ENCODE measurements at regions not wholly inside any gene's neighbourhood (a gene's known extent, or its start where the extent isn't known, plus 50 kb on each side); places are given as distances from the start of the nearest gene placed in this dataset.
"Not testable (repeated sequence)": the region's sequence is repeated elsewhere in the genome, so short reads cannot be mapped to it uniquely, and the experiment has no call there.

DNA sequence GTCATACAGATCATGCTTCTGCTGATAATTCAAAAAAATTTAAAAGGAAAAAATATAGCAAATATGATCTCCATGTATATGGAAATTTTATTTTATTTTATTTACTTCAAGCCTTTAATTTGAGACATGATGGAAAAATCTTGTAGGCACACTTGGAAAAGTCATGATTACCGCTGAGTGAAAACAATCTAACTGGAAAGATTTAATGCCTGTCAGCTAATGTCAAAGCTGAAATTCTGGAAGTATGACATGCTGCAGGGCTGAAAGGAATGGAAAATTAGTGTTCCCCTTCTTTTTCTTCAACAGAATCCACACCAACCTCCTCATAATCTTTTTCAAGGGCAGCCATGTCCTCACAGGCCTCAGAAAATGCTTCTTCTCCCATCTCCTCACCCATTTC lies 58.2 kb downstream of the RPRM start:
- no peak for DNase-seq

DNA sequence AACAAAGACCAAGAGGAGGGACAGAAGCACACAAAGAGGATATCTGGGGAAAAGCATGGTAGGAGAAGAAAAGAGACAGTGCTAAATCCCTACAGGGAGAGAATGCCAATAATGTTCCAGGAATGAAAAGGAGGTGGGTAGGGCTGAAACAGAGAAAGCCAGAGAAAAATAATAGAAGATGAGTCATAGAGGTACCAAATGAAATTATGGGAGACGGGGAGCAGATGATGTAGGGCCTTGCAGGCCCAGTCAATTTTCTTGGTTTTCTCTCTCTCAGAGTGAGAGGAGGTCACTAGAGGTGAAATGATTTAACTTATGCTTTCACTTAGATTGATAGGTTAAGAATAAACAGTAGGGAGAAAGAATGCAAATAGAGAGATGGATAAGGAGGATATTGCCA lies 61.5 kb downstream of the RPRM start:
- DNase-seq = no peak

- no peak for DNase-seq
Observed at GRCh38 chr2:153416071-153416470, 62.5 kb downstream of the RPRM start.

- no peak for DNase-seq
Observed at GRCh38 chr2:153408710-153409385, 69.7 kb downstream of the RPRM start.

GRCh38 chr2:153405196-153405595 lies 73.4 kb downstream of the RPRM start:
- DNase-seq = no peak

- no peak for DNase-seq
Observed at GRCh38 chr2:153404792-153405191, 73.8 kb downstream of the RPRM start.

DNA sequence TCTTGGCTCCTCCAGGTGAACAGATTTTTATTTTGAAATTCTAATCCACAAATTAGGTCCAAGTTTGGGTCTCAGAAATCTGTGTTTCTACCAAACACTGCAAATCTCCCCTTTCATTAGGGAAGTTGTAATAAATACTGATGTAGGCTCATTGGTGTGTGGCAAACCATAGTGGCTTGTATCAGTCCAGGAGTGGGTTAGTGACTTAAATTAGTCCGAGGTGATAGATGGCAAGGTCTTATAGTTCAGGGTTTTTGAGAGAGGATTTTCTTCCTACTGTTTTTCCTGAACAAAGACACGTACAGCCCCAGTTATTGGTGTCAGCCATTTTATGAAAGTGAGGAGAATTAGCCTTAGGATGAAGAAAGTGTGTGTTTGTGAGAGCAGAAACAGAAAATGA lies 74.6 kb downstream of the RPRM start:
- DNase-seq = no peak

DNA sequence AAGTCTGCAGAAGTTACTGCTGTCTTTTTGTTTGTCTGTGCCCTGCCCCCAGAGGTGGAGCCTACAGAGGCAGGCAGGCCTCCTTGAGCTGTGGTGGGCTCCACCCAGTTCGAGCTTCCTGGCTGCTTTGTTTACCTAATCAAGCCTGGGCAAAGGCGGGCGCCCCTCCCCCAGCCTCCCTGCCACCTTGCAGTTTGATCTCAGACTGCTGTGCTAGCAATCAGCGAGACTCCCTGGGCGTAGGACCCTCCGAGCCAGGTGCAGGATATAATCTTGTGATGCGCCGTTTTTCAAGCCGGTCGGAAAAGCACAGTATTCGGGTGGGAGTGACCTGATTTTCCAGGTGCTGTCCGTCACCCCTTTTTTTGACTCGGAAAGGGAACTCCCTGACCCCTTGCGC lies 75.2 kb downstream of the RPRM start:
- not testable (repeated sequence) for DNase-seq

GRCh38 chr2:153394686-153395085 lies 83.9 kb downstream of the RPRM start:
- DNase-seq = no peak

DNA sequence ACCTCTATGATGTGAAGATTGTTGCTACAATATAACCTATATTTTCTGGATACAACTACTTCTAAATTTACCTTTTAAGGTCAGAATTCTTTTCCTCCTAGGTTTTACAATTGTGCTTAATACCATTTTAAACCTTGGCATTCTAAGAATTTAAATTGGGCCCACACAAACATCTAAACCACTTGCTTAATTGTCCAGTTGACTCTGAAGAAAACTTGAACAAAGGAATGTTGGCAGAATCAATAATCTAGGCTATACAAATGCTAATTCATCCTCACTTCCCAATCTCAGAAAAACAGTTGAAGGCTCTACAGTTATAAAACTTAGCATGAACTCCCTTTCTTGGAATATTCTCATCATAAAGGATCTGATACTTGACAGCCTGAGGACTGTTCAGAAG lies 84.3 kb downstream of the RPRM start:
- no peak for DNase-seq

GRCh38 chr2:153393518-153393917 lies 85.0 kb downstream of the RPRM start:
- no peak for DNase-seq

- DNase-seq = no peak
Observed at GRCh38 chr2:153391131-153391530, 87.4 kb downstream of the RPRM start.

GRCh38 chr2:153388246-153388645 lies 90.3 kb downstream of the RPRM start:
- DNase-seq = no peak

- DNase-seq = no peak
Observed at GRCh38 chr2:153387203-153387602, 91.4 kb downstream of the RPRM start.

- DNase-seq = no peak
Observed at GRCh38 chr2:153386481-153386897, 92.1 kb downstream of the RPRM start.

DNA sequence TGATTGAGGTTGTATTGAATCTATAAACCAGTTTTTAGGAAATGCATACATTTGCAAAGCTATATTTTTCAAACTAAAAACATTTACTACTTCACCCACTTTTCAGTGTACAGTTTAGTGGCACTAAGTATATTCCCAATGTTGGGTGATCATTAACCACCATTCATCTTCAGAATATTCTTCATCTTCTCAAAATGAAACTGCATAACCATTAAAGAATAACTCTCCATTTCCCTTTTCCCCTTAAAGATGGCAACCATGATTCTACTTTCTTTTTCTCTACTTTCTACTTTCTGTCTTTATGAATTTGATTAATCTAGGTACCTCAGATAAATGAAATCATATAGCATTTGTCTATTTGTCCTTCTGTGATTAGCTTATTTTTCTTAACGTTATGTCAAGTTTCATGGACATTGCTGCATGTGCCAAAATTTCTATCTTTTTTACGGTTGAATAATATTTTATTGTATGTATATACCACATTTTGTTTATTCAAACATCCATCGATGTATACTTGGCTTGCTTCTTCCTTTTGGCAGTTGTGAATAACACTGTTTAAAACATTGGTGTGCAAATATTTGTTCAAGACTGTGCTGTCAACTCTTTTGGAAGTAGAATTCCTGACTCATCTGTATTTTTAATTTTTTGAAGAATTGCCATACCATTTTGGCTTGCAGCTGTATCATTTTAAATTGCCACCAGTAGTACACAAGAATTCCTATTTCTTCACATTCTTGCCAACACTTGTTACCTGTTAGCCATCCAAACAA lies 104.9 kb downstream of the RPRM start:
- DNase-seq = no peak

GRCh38 chr2:153360239-153360638 lies 118.3 kb downstream of the RPRM start:
- DNase-seq = no peak

DNA sequence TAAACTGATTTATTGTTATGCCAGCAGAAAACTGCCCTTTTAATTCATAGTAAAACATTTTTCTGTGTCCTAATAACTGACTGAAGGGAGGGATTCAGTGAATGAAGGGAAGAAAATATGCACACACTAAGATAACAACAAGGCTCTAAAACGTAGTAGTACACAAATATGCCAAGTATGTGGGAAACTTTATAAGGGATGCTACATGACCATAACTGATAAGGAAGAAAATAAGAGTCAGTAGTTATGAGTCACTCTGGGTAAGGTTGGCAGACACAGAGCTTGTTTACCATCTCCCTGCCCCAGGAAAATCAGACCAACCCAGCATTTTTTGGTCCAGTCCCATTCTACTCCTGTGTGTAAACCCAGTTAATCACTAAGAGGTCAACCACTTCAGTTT lies 124.2 kb downstream of the RPRM start:
- DNase-seq = no peak

GRCh38 chr2:153349603-153350002 lies 129.0 kb downstream of the RPRM start:
- no peak for DNase-seq

DNA sequence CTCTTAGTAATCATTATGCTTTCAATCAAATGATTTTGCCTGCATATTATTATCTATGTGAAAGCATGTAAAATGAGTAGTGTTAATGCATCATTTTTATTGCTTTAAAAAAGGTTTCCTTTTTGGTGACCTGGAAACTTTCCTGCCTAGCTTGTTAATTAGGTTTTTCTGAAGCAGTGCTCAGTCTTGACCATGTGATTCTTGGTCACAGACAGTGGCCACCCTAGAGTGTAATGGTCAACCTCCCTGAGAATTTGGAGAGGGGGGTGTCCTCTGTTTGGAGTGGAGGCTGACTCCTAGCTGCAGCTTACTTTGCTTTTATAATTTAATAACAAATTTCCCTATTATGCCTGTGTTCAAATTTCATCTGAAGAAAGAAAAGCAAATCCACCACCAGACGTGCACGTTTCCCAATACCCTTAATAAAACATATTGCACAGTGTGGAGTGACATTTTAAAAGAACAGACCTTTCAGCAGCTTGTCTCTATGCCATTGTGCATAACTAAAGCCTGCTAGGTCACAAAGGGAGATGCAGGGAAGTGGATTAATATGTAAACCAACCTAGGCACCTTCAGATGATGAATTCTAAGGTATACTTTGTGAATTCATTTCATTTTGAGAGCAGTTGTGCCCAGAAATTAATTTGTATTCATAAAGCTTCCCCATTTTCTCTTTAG lies 130.6 kb downstream of the RPRM start:
- no peak for DNase-seq

DNA sequence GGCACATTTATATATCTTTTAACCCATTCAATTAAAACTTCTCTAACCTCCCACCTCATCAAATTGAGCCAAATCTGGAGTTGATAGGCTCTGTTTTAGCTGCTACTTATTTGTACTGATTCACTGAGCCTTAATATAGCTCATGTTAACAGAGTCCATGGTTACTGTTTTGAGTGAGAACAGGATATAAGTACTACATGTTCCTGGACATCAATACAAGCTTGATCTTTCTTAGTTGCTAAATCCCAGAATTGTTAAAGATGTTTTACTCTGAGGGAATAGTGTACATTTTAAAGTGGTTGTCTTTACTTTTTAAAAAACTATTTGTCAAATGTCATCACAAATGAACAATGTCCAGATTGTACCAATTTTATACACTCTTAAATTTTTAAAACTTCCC lies 157.7 kb downstream of the RPRM start:
- no peak for DNase-seq

DNA sequence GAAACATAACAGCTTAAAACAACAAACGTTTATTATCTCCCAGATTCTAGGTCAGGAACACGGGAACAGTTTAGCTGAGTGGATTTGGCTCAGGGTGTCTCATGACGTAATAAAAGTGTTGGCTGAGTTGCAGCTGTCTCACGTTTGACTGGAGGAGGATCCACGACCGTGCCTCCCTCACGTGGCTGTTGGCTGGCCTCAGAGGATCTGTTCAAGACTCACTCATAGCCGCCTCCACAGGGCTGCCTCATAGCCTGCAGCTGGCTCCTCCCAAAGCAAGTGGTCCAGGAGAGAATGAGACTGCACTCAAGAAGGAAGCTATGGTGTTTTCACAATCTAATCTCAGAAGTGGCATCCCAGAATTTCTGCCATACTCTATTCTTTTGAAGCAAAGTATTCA lies 167.1 kb downstream of the RPRM start:
- DNase-seq = no peak

DNA sequence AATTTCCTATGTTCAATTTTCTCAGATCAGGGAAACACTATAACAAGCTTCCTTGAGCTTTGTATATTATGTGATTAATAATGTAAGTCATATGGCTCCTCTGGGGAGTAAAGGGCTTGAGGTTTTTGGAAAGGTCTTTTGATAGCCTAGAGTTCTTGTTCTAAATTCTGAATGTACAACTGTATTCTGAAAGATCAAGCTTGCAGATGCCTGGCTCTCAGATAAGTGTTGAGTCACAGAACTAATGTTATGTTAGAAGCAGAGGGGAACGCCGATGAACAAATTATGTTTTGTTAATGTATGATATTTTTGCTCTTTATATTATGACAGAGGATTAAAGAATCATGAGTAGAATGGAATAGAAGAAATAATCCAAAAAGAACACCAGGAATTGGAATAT lies 170.1 kb downstream of the RPRM start:
- DNase-seq = no peak

DNA sequence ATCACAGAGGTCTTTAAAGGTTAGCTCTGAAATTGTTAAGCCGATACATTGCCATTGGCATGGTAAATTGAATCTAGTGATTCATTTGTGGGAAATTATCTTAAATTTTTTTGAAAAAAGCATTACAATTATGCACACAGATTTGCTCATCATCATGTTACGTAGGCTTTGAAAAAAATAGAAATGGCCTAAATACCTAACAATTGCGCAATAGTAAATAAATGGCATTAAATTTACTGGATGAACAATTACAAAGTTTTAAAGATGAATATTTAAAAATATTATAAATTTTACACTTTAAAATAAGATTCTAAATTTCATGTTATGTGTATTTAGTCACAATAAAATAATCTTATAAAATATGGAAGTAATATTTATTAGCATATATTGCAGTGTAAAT lies 171.3 kb downstream of the RPRM start:
- no peak for DNase-seq
